Esophagus squamous epithelium (tissue), 5 donors: ENCODE measurements at regions not wholly inside any gene's neighbourhood (a gene's known extent, or its start where the extent isn't known, plus 50 kb on each side); places are given as distances from the start of the nearest gene placed in this dataset.

Source experiments
- DNase-seq: peaks from one replicate; lab custom pipeline; 2025; lab: John Stamatoyannopoulos, UW
- H3K27ac ChIP-seq, 4 donors: fragments of 200-600 bp; sonication (generic); one replicate each; pipeline ENCODE4 v1.5.1; 2016 to 2019; ENCODE audit warnings: mild to moderate bottlenecking in 1 of 4
- H3K27me3 ChIP-seq, 4 donors: fragments of 200-600 bp; sonication (generic); 1 replicate in 3 of 4; 2 replicates in 1 of 4; pipeline versions ENCODE4 v1.5.1 to v1.6.0; 2017 to 2021; ENCODE audit warnings: antibody characterized with exemption in 1 of 4
- H3K36me3 ChIP-seq, 3 donors: fragments of 200-600 bp; sonication (generic); one replicate each; pipeline ENCODE4 v1.5.1; 2016 to 2019
- H3K4me1 ChIP-seq, 3 donors: fragments of 200-600 bp; sonication (generic); one replicate each; pipeline ENCODE4 v1.5.1; 2017 to 2019
- H3K4me3 ChIP-seq, 4 donors: fragments of 200-600 bp; sonication (generic); 1 replicate in 3 of 4; 2 replicates in 1 of 4; pipeline ENCODE4 v1.5.1; 2016 to 2019; ENCODE audit warnings: mild to moderate bottlenecking in 2 of 4, moderate library complexity in 1 of 4
- H3K9me3 ChIP-seq, 3 donors: fragments of 200-600 bp; sonication (generic); one replicate each; pipeline ENCODE4 v1.5.1; 2016 to 2019
- CTCF ChIP-seq, 6 experiments: fragments of 450-650 bp in 4 of 6; fragments of 200-600 bp in 2 of 6; sonication (generic) in 2 of 6; IDR thresholded peaks; one replicate each; pipeline ENCODE4 v1.5.1; 2016 to 2019; ENCODE audit warnings: antibody characterized with exemption in 6 of 6, mild to moderate bottlenecking in 4 of 6, moderate library complexity in 4 of 6
- POLR2A ChIP-seq, 4 donors: fragments of 450-650 bp; IDR thresholded peaks; one replicate each; pipeline ENCODE4 v1.6.1; 2017; ENCODE audit warnings: antibody characterized with exemption in 4 of 4, mild to moderate bottlenecking in 4 of 4, moderate library complexity in 3 of 4
- WGBS, 2 donors: methylation state at CpG; one replicate each; pipeline ENCODE4 v1.1.5; 2018; 5-methylcytosine and 5-hydroxymethylcytosine counted together
- intact Hi-C: fragments of 100-400 bp; cut with DNase I; formaldehyde crosslinking; loops from one replicate; pipeline ENCODE4 v1.15.0; 2022
- donor health status: DM: yes; HTN: yes; CAD: no.

- Histone ChIP-seq H3K4me3 (no peak overlapping the region), H3K27ac (no peak overlapping the region), H3K36me3 (no peaks in the 10 kb centered on the region), H3K9me3 (no peaks in the 10 kb centered on the region), H3K4me1 (peaks cover 0 to 5% (median 0%) of the 10 kb centered on the region in 3 donors), H3K27me3 (no peaks in the 10 kb centered on the region)
- TF ChIP-seq CTCF (IDR thresholded peaks at IDR 0.05): no peak
- TF ChIP-seq POLR2A (IDR thresholded peaks at IDR 0.05): no peak
- WGBS, 2 donors: 91 to 96% methylated on average over 5 of the region's 5 CpGs
- intact Hi-C loops: no loop called here
- no peak for DNase-seq
Measured at GRCh38 chr14:99028521-99028920, 243.5 kb downstream of the BCL11B start.

- Histone ChIP-seq H3K27ac (no peak overlapping the region), H3K36me3 (no peaks in the 10 kb centered on the region), H3K4me3 (no peak overlapping the region), H3K4me1 (no peaks in the 10 kb centered on the region), H3K27me3 (no peaks in the 10 kb centered on the region), H3K9me3 (no peaks in the 10 kb centered on the region)
- DNase-seq: no peak
- intact Hi-C loops: no loop called here
- 70 to 71% methylated on average over 9 to 11 of the region's 14 CpGs for WGBS, 2 donors
- TF ChIP-seq CTCF (IDR thresholded peaks at IDR 0.05): no peak
- no peak for TF ChIP-seq POLR2A (IDR thresholded peaks at IDR 0.05)
Measured at GRCh38 chr14:99029145-99029915, 242.7 kb downstream of the BCL11B start.

- TF ChIP-seq CTCF (IDR thresholded peaks at IDR 0.05): no peak
- TF ChIP-seq POLR2A (IDR thresholded peaks at IDR 0.05): no peak
- Histone ChIP-seq H3K4me1 (peaks cover 0 to 3% (median 0%) of the 10 kb centered on the region in 3 donors), H3K27me3 (no peaks in the 10 kb centered on the region), H3K36me3 (no peaks in the 10 kb centered on the region), H3K4me3 (no peak overlapping the region), H3K27ac (no peak overlapping the region), H3K9me3 (no peaks in the 10 kb centered on the region)
- intact Hi-C loops: no loop called here
- 69 to 89% methylated on average over 3 to 5 of the region's 5 CpGs for WGBS, 2 donors
- DNase-seq: no peak
Measured at GRCh38 chr14:99029916-99030305, 242.1 kb downstream of the BCL11B start.

GRCh38 chr14:99030454-99030853 lies 241.5 kb downstream of the BCL11B start:
- Histone ChIP-seq H3K4me1 (peaks cover 4 to 8% (median 5%) of the 10 kb centered on the region in 3 donors), H3K4me3 (no peak overlapping the region), H3K36me3 (no peaks in the 10 kb centered on the region), H3K27me3 (no peaks in the 10 kb centered on the region), H3K9me3 (no peaks in the 10 kb centered on the region), H3K27ac (no peak overlapping the region)
- DNase-seq: no peak
- WGBS, 2 donors: 63 to 90% methylated on average over 1 of the region's 2 CpGs
- intact Hi-C loops: no loop called here
- no peak for TF ChIP-seq CTCF (IDR thresholded peaks at IDR 0.05)
- TF ChIP-seq POLR2A (IDR thresholded peaks at IDR 0.05): no peak

GRCh38 chr14:99032759-99033158 lies 239.2 kb downstream of the BCL11B start:
- H3K4me3 ChIP-seq: no peak overlapping the region
- no peak overlapping the region for H3K27ac ChIP-seq
- intact Hi-C loops: no loop called here
- H3K9me3 ChIP-seq: no peaks in the 10 kb centered on the region
- H3K27me3 ChIP-seq: no peaks in the 10 kb centered on the region
- H3K4me1 ChIP-seq: peaks cover 15 to 23% (median 17%) of the 10 kb centered on the region in 3 donors
- H3K36me3 ChIP-seq: no peaks in the 10 kb centered on the region
- WGBS, 2 donors: 90 to 93% methylated on average over 8 of the region's 8 CpGs
- TF ChIP-seq CTCF (IDR thresholded peaks at IDR 0.05) (no peak), POLR2A (IDR thresholded peaks at IDR 0.05) (no peak)
- no peak for DNase-seq
